Loucy (cell line): ENCODE measurements at regions not wholly inside any gene's neighbourhood (a gene's known extent, or its start where the extent isn't known, plus 50 kb on each side); places are given as distances from the start of the nearest gene placed in this dataset.

Experiments used
- H2AFZ ChIP-seq: fragments of 200-600 bp; sonication (generic); 2 replicates; pipeline ENCODE4 v1.6.0; 2016; ENCODE audit warnings: antibody characterized with exemption, mild to moderate bottlenecking, low read length, moderate library complexity
- H3F3A ChIP-seq: fragments of 200-600 bp; 2 replicates; pipeline ENCODE4 v1.6.0; 2016; ENCODE audit warnings: antibody characterized with exemption, low read depth, mild to moderate bottlenecking
- H3K27me3 ChIP-seq: fragments of 200-600 bp; sonication (generic); 2 replicates; pipeline ENCODE4 v1.6.1; 2014; ENCODE audit warnings: low read length, mild to moderate bottlenecking; ENCODE audit not compliant: insufficient read depth, poor library complexity, severe bottlenecking
- H3K36me3 ChIP-seq: fragments of 200-600 bp; sonication (generic); 2 replicates; pipeline ENCODE4 v1.6.1; 2016; ENCODE audit warnings: low read length; ENCODE audit not compliant: insufficient read depth
- H3K4me1 ChIP-seq: fragments of 200-600 bp; sonication (generic); 2 replicates; pipeline ENCODE4 v1.5.1; 2014; ENCODE audit warnings: low read length, mild to moderate bottlenecking; ENCODE audit not compliant: insufficient read depth, poor library complexity, severe bottlenecking
- H3K4me2 ChIP-seq: fragments of 200-600 bp; sonication (generic); 2 replicates; pipeline ENCODE4 v1.6.0; 2014; ENCODE audit warnings: antibody characterized with exemption, low read length, low read depth, mild to moderate bottlenecking; ENCODE audit not compliant: poor library complexity, severe bottlenecking
- H3K4me3 ChIP-seq: fragments of 200-600 bp; sonication (generic); 2 replicates; pipeline ENCODE4 v1.5.1; 2014; ENCODE audit warnings: low read length, mild to moderate bottlenecking, mixed read lengths; ENCODE audit not compliant: poor library complexity, severe bottlenecking
- H3K79me2 ChIP-seq: fragments of 200-600 bp; sonication (generic); 2 replicates; pipeline ENCODE4 v1.6.1; 2014; ENCODE audit warnings: low read length; ENCODE audit not compliant: insufficient read depth
- H3K9ac ChIP-seq: fragments of 200-600 bp; sonication (generic); 2 replicates; pipeline ENCODE4 v1.6.0; 2014; ENCODE audit warnings: mild to moderate bottlenecking, low read depth, low read length, moderate library complexity; ENCODE audit not compliant: poor library complexity, severe bottlenecking
- H3K9me2 ChIP-seq: fragments of 200-600 bp; sonication (generic); replicated peaks from 2 replicates; pipeline ENCODE4 v1.6.1; 2016; ENCODE audit warnings: low read depth, low read length, mixed read lengths
- H3K9me3 ChIP-seq: fragments of 200-600 bp; sonication (generic); 2 replicates; pipeline ENCODE4 v1.6.1; 2014; ENCODE audit warnings: mild to moderate bottlenecking, antibody characterized with exemption, low read length, low read depth; ENCODE audit not compliant: insufficient read depth
- H4K20me1 ChIP-seq: fragments of 200-600 bp; sonication (generic); 2 replicates; pipeline ENCODE4 v1.6.0; 2014; ENCODE audit warnings: antibody characterized with exemption, low read length, mild to moderate bottlenecking; ENCODE audit not compliant: insufficient read depth, poor library complexity, severe bottlenecking
- CTCF ChIP-seq: fragments of 200-600 bp; sonication (generic); conservative IDR thresholded peaks from 2 replicates; pipeline ENCODE4 v1.5.1; 2014; ENCODE audit warnings: mild to moderate bottlenecking, antibody characterized with exemption, low read length
- EZH2phosphoT487 ChIP-seq: fragments of 200-600 bp; IDR thresholded peaks from 2 replicates; pipeline ENCODE4 v1.6.1; 2018; ENCODE audit warnings: antibody characterized with exemption, mild to moderate bottlenecking, moderate library complexity, borderline replicate concordance

- H4K20me1 ChIP-seq, result no peaks in the 10 kb centered on the region
- H2AFZ ChIP-seq, result no peak overlapping the region
- no peaks in the 10 kb centered on the region for H3K36me3 ChIP-seq
- H3F3A ChIP-seq, result no peaks in the 10 kb centered on the region
- no peaks in the 10 kb centered on the region for H3K4me1 ChIP-seq
- no peaks in the 10 kb centered on the region for H3K9me3 ChIP-seq
- H3K79me2 ChIP-seq, result no peaks in the 10 kb centered on the region
- no peak overlapping the region for H3K4me3 ChIP-seq
- no peaks in the 10 kb centered on the region for H3K27me3 ChIP-seq
- H3K4me2 ChIP-seq, result no peak overlapping the region
- no peaks in the 10 kb centered on the region for H3K9me2 ChIP-seq
- H3K9ac ChIP-seq, result no peak overlapping the region
- TF ChIP-seq CTCF (no peak), EZH2phosphoT487 (no peak)
These were observed 71.6 kb upstream of the PSMD7 start for GRCh38 chr16:74224828-74225612.

DNA sequence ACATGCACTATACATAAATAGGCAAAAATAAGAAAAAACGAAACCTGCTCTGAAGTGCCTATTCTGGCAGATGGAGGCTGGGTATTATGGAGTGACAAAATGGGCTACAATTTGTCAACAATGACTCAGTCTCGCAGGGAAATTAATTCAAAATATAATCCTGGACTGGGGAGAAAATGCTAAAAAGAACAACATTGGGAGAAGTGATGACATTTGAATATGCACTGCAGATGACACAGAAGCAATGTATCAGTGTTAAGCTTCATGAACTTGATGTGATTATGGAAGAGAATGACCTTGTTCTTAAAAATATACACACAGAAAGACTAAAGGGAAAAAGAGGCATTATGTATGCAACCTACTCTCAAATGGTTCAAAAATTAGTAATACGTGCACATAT is 74.8 kb upstream of the PSMD7 start:
- Histone ChIP-seq H3F3A (no peaks in the 10 kb centered on the region), H3K36me3 (no peaks in the 10 kb centered on the region), H3K9me3 (no peaks in the 10 kb centered on the region), H3K9ac (no peak overlapping the region), H4K20me1 (no peaks in the 10 kb centered on the region), H3K4me3 (no peak overlapping the region), H3K27me3 (no peaks in the 10 kb centered on the region), H3K4me2 (no peak overlapping the region), H3K9me2 (no peaks in the 10 kb centered on the region), H2AFZ (no peak overlapping the region), H3K79me2 (no peaks in the 10 kb centered on the region), H3K4me1 (no peaks in the 10 kb centered on the region)
- TF ChIP-seq EZH2phosphoT487 (no peak), CTCF (no peak)

DNA sequence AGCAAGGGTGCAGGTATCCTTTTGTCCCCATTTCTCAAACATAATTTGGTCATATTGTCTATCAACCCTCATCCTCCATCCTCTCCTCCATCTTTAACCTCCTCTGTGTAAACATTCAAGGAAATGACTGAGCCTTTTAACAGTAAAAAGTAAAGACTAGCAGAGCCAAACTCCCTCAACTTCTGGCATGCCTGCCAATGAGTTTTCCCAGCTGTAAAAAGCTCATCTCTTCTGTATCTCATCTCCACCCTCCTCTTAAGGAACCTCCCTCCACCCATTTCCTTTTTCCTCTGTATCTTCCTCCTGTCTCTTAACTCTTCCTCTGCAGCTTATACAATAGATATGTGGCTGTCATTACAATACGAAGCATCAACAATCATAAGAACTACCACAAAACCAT is 76.9 kb upstream of the PSMD7 start:
- Histone ChIP-seq H3K4me2 (no peak overlapping the region), H3K4me3 (no peak overlapping the region), H3K27me3 (no peaks in the 10 kb centered on the region), H3K9ac (no peak overlapping the region), H3K9me3 (no peaks in the 10 kb centered on the region), H3K4me1 (no peaks in the 10 kb centered on the region), H2AFZ (no peak overlapping the region), H4K20me1 (no peaks in the 10 kb centered on the region), H3K36me3 (no peaks in the 10 kb centered on the region), H3F3A (no peaks in the 10 kb centered on the region), H3K9me2 (no peaks in the 10 kb centered on the region), H3K79me2 (no peaks in the 10 kb centered on the region)
- TF ChIP-seq EZH2phosphoT487 (no peak), CTCF (no peak)
